GM15510 (cell line): ENCODE measurements at regions not wholly inside any gene's neighbourhood (a gene's known extent, or its start where the extent isn't known, plus 50 kb on each side); places are given as distances from the start of the nearest gene placed in this dataset.

Source experiments
- POLR2A ChIP-seq: IDR thresholded peaks from 3 replicates; pipeline ENCODE4 v1.6.1; 2011; ENCODE audit warnings: borderline replicate concordance; ENCODE audit not compliant: insufficient read length; ENCODE audit errors: extremely low read depth

- no peak for TF ChIP-seq POLR2A
These were observed 463.3 kb upstream of the CCDC54 start for GRCh38 chr3:106913966-106914365.

DNA sequence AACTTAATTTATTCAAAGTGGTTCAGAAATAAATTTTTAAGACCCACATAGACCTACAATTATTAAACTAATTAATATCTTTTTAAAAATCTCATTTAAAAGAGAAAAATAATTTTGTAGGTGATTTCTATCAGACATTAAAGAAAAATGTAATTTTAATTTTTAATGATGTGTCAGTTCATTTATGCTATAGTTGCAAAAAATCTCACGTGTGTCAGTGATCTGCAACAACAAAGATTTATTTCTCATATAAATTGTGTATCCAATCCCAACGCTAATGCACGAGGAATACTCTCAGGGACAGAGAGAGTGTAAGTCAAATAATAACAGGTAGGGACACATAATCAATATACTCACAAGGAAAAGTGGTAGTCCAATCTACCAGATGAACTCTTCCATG, 456.6 kb upstream of the CCDC54 start:
- TF ChIP-seq POLR2A: no peak

DNA sequence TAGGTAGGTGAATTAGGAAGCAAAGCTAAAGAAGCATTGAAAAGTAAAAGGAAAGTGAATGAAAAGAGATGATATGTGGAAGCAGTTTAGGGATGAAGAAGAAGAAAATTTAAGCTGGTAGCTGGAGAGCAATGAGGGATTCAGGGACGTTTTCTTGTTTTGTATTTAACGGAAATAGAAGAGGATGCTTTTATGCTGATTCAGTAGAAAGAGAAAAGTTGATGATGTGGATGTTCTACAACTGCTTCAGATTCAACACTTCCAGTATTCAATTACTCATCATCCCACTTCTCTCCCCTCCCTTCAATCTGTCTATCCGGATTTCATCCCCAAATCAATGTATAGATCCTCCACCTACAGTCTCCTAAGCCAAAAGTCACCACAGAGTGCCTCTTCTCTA, 448.2 kb upstream of the CCDC54 start:
- no peak for TF ChIP-seq POLR2A

DNA sequence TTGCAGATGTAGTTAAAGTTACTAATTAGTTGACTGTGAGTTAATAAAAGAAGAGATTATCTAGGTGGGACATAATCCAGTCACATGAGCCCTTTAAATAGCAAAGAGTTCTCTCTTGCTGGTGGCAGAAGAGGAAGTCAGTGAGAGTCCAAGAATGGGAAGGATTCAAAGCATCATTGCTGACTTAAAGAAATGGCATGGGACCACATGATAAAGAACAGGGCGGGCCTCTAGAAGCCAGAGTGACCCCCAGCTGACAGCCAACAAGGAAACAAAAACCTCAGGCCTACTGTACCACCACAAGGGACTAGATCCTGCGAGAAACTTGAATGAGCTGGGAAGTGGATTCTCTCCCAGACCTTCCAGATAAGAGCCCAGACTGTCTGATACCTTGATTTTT, 447.2 kb upstream of the CCDC54 start:
- TF ChIP-seq POLR2A: no peak

- no peak for TF ChIP-seq POLR2A
These were observed 445.3 kb upstream of the CCDC54 start for GRCh38 chr3:106931904-106932303.

DNA sequence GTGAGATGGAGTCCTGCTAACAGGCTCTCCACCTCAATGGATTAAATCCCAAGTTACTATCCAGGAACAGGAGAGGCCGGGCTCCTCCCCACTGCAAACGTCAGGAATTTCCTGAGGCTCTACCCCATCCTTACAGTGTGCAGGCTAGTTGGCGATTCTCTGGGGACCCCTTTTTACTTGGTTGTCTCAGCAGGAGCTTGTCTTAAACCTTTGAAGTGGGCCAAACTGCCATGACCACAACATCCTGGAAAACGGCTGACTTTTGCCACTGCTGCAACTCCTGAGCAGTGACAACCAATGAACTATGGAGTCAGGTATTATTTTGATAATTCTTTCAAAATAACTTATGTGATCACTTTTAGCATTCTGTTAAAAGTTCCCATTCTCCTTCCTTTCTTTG, 440.9 kb upstream of the CCDC54 start:
- no peak for TF ChIP-seq POLR2A

- no peak for TF ChIP-seq POLR2A
These were observed 435.2 kb upstream of the CCDC54 start for GRCh38 chr3:106942051-106942450.

DNA sequence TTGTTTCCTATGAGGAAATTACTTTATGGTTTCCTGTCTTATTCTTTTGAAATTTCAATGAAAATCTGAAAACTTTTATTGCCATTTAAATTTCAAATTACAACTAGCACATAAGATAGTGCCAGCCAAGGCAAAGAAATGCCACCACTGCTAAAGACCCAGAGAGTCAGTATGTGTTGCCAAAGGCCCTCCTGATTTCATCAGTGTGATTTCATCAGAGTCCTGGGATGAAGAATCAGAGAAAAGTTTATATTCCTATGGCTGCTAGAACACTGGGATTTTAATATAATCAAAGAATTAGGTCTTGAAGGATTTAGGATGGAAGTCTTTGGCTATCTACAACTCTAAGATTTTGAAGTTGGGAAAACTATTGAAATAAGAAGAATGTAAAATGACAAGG, 434.2 kb upstream of the CCDC54 start:
- TF ChIP-seq POLR2A: no peak

- TF ChIP-seq POLR2A: no peak
These were observed 431.8 kb upstream of the CCDC54 start for GRCh38 chr3:106945435-106945834.

- no peak for TF ChIP-seq POLR2A
These were observed 430.4 kb upstream of the CCDC54 start for GRCh38 chr3:106946866-106947265.

- no peak for TF ChIP-seq POLR2A
These were observed 420.2 kb upstream of the CCDC54 start for GRCh38 chr3:106957029-106957428.

DNA sequence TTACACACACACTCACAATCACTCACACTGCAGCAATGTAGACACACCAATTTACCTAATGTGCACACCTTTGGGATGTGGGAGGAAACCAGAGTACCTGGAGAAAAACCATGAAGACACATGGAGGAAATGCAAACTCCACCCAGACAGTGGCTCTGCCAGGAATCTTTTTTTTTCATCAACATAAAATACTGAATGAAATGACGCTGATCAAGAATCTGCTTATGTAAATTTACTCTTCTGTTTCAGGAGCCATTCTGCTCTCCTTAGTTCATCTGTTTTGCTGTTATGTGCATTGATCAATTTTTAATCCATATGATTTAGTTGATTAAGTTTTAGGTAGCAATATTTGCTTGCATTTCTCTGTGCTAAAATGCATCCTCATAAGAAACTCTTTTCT, 414.2 kb upstream of the CCDC54 start:
- TF ChIP-seq POLR2A: no peak

- no peak for TF ChIP-seq POLR2A
These were observed 413.8 kb upstream of the CCDC54 start for GRCh38 chr3:106963442-106963841.

- no peak for TF ChIP-seq POLR2A
These were observed 411.9 kb upstream of the CCDC54 start for GRCh38 chr3:106965307-106965706.

- TF ChIP-seq POLR2A: no peak
These were observed 407.6 kb upstream of the CCDC54 start for GRCh38 chr3:106969596-106969995.

- no peak for TF ChIP-seq POLR2A
These were observed 395.8 kb upstream of the CCDC54 start for GRCh38 chr3:106981392-106981791.

DNA sequence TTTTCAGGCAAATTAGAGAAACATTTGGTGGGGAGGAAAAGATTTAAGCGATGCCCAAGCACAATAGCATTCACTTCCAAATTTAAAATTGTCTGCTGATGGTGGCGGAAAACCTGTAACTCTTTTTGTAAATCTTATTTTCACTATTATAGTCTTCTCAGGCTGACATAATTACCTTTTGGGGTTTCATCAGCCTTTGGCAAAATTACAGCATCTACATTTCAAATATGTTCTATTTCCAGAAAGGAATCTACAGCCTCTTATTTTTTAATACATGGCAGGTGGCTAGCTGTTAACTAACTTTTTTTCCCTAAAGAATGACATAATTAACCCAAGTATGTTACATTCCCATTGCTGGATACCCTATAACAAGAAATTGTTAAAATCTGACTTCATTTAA, 391.5 kb upstream of the CCDC54 start:
- TF ChIP-seq POLR2A: no peak

- TF ChIP-seq POLR2A: no peak
These were observed 375.6 kb upstream of the CCDC54 start for GRCh38 chr3:107001635-107002034.

DNA sequence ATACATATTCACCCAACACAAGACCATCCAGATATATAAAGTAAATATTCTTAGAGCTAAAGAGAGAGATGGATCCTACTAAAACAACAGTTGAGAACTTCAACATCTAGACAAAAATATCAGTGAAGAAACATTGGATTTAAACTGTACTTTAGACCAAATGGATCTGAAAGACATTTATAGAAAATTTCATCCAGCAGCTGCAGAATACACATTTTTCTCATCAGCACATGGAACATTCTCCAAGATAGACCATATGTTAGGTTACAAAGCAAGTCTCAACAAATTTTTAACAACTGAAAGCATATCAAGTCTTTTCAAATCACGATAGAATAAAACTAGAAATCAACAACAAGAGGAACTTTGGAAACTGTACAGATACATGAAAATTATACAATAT, 369.0 kb upstream of the CCDC54 start:
- no peak for TF ChIP-seq POLR2A

DNA sequence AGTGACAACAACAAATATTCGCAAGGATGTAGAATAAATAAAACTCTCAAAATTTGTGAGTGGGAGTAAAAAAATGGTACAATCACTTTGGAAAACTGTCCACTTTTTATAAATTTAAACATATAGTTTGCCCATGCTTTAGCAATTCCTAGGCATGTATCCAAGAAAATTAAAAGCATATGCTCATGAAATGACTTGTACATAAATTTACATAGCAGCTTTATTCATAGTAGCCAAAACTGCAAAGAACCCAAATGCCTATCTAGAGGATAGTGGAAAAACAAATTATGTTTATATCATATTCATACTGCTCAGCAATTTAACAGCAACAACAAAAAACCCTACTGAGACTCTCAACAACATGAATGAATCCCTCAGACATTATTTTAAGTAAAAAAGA, 363.6 kb upstream of the CCDC54 start:
- no peak for TF ChIP-seq POLR2A
